Liver (tissue), 8 donors: ENCODE measurements at regions not wholly inside any gene's neighbourhood (a gene's known extent, or its start where the extent isn't known, plus 50 kb on each side); places are given as distances from the start of the nearest gene placed in this dataset.

Source experiments
- DNase-seq: peaks from one replicate; pipeline ENCODE4 v3.0.0-alpha.2; 2017; ENCODE audit warnings: low spot score
- H3K27ac ChIP-seq, 2 donors: one replicate each; pipeline ENCODE4 v1.7.0; 2013; ENCODE audit warnings: inconsistent platforms in 2 of 2, low read length in 2 of 2, control low read depth in 1 of 2, low read depth in 1 of 2, mild to moderate bottlenecking in 1 of 2
- H3K27me3 ChIP-seq, 4 donors: one replicate each; pipeline versions ENCODE4 v1.6.1 to v1.7.0; 2013; ENCODE audit warnings: low read length in 3 of 4, inconsistent platforms in 1 of 4, mild to moderate bottlenecking in 1 of 4, moderate library complexity in 1 of 4; ENCODE audit not compliant: control insufficient read depth in 4 of 4, insufficient read depth in 4 of 4
- H3K36me3 ChIP-seq, 4 donors: one replicate each; pipeline versions ENCODE4 v1.6.1 to v1.7.0; 2013; ENCODE audit warnings: low read length in 3 of 4, mild to moderate bottlenecking in 3 of 4, low read depth in 1 of 4, moderate library complexity in 1 of 4; ENCODE audit not compliant: control insufficient read depth in 4 of 4, insufficient read depth in 3 of 4
- H3K4me1 ChIP-seq, 4 donors: one replicate each; pipeline versions ENCODE4 v1.6.1 to v1.7.0; 2013; ENCODE audit warnings: low read length in 3 of 4, mild to moderate bottlenecking in 3 of 4, moderate library complexity in 1 of 4; ENCODE audit not compliant: control insufficient read depth in 4 of 4, insufficient read depth in 4 of 4
- H3K4me3 ChIP-seq, 3 donors: one replicate each; pipeline versions ENCODE4 v1.6.1 to v1.7.0; 2013; ENCODE audit warnings: low read length in 3 of 3, control low read depth in 1 of 3, low read depth in 1 of 3, mild to moderate bottlenecking in 1 of 3
- H3K9ac ChIP-seq, 2 donors: one replicate each; pipeline ENCODE4 v1.7.0; 2013; ENCODE audit warnings: low read length in 2 of 2, mild to moderate bottlenecking in 2 of 2, moderate library complexity in 2 of 2, control low read depth in 1 of 2, low read depth in 1 of 2
- H3K9me3 ChIP-seq, 4 donors: one replicate each; pipeline versions ENCODE4 v1.6.1 to v1.7.0; 2013; ENCODE audit warnings: low read length in 3 of 4; ENCODE audit not compliant: control insufficient read depth in 4 of 4
- ATF3 ChIP-seq: IDR thresholded peaks from 2 replicates; pipeline ENCODE4 v1.6.1; 2016; ENCODE audit warnings: antibody characterized with exemption
- CTCF ChIP-seq: fragments of 150-350 bp; IDR thresholded peaks from 2 replicates; pipeline ENCODE4 v1.5.1; 2017; ENCODE audit warnings: improper control_type of control experiment, low read depth, low read length; ENCODE audit not compliant: missing input control
- EGR1 ChIP-seq, 2 donors: IDR thresholded peaks; 2 replicates each; pipeline ENCODE4 v1.6.1; 2016 to 2018; ENCODE audit warnings: antibody characterized with exemption in 2 of 2, low read depth in 2 of 2
- FOXA1 ChIP-seq: IDR thresholded peaks from 2 replicates; pipeline ENCODE4 v1.6.1; 2016; ENCODE audit warnings: antibody characterized with exemption
- FOXA2 ChIP-seq: IDR thresholded peaks from 2 replicates; pipeline ENCODE4 v1.6.1; 2016; ENCODE audit warnings: antibody characterized with exemption
- HNF4A ChIP-seq, 2 donors: conservative IDR thresholded peaks; 2 replicates each; pipeline ENCODE4 v1.6.1; 2016; ENCODE audit warnings: antibody characterized with exemption in 2 of 2, mild to moderate bottlenecking in 2 of 2
- HNF4G ChIP-seq: IDR thresholded peaks from 2 replicates; pipeline ENCODE4 v1.6.1; 2016; ENCODE audit warnings: antibody characterized with exemption
- JUND ChIP-seq, 2 donors: IDR thresholded peaks; 2 replicates each; pipeline ENCODE4 v1.6.1; 2016; ENCODE audit warnings: antibody characterized with exemption in 2 of 2
- MAX ChIP-seq: IDR thresholded peaks from 2 replicates; pipeline ENCODE4 v1.6.1; 2016; ENCODE audit warnings: antibody characterized with exemption
- ZBTB33 ChIP-seq: IDR thresholded peaks from 2 replicates; pipeline ENCODE4 v1.6.1; 2016; ENCODE audit warnings: antibody characterized with exemption
- WGBS: extraction: QIAGEN DNeasy Blood & Tissue Kit; methylation state at CpG from one replicate; pipeline ENCODE4 v1.1.7; 2013; 5-methylcytosine and 5-hydroxymethylcytosine counted together
- donor health status: healthy.
- donor health status: healthy.
- donor health status: healthy.
- donor health status: healthy.
- donor health status: healthy.

GRCh38 chr13:53848366-53848961 is 819.9 kb downstream of the OLFM4 start (continued):
- TF ChIP-seq ATF3 (no peak), CTCF (no peak), HNF4A (conservative IDR thresholded peaks at IDR 0.05) (no peak), FOXA1 (no peak)

- Histone ChIP-seq H3K9ac (no peak overlapping the region), H3K4me1 (no peaks in the 10 kb centered on the region), H3K27me3 (no peaks in the 10 kb centered on the region), H3K4me3 (no peak overlapping the region), H3K27ac (no peak overlapping the region), H3K36me3 (no peaks in the 10 kb centered on the region), H3K9me3 (no peaks in the 10 kb centered on the region)
- no peak for DNase-seq
- no peak for TF ChIP-seq ZBTB33
- no peak for TF ChIP-seq MAX
- 93% methylated on average over 4 of the region's 4 CpGs for WGBS
These were observed 825.7 kb downstream of the OLFM4 start for GRCh38 chr13:53854321-53854720.

- Histone ChIP-seq H3K27ac (no peak overlapping the region), H3K9ac (no peak overlapping the region), H3K9me3 (no peaks in the 10 kb centered on the region), H3K36me3 (no peaks in the 10 kb centered on the region), H3K4me1 (no peaks in the 10 kb centered on the region), H3K4me3 (no peak overlapping the region), H3K27me3 (no peaks in the 10 kb centered on the region)
- TF ChIP-seq MAX (no peak), FOXA2 (no peak), HNF4A (conservative IDR thresholded peaks at IDR 0.05) (no peak), ZBTB33 (no peak), HNF4G (no peak), FOXA1 (no peak), EGR1 (IDR thresholded peaks at IDR 0.05; ENCODE audit: low read depth in 2 of 2) (no peak), JUND (IDR thresholded peaks at IDR 0.05) (no peak), CTCF (no peak)
- no peak for DNase-seq
- 55% methylated on average over 2 of the region's 2 CpGs for WGBS
These were observed 828.1 kb downstream of the OLFM4 start for GRCh38 chr13:53856573-53857195.
